GM12874 (cell line): ENCODE measurements at regions not wholly inside any gene's neighbourhood (a gene's known extent, or its start where the extent isn't known, plus 50 kb on each side); places are given as distances from the start of the nearest gene placed in this dataset.

ENCODE experiments used
- CTCF ChIP-seq: IDR thresholded peaks from 2 replicates; pipeline ENCODE4 v1.5.1; 2011; ENCODE audit warnings: low read depth, mild to moderate bottlenecking, control low read depth, low read length, moderate library complexity; ENCODE audit not compliant: insufficient read depth

- no peak for TF ChIP-seq CTCF
These were observed 458.9 kb upstream of the ANKRD30A start for GRCh38 chr10:36666451-36666850.

GRCh38 chr10:36662571-36662970, 462.8 kb upstream of the ANKRD30A start:
- TF ChIP-seq CTCF, result no peak

- TF ChIP-seq CTCF, result no peak
These were observed 475.1 kb upstream of the ANKRD30A start for GRCh38 chr10:36650274-36650673.

- TF ChIP-seq CTCF, result no peak
These were observed 477.9 kb upstream of the ANKRD30A start for GRCh38 chr10:36647540-36647939.

GRCh38 chr10:36640626-36641025, 484.8 kb upstream of the ANKRD30A start:
- no peak for TF ChIP-seq CTCF

- no peak for TF ChIP-seq CTCF
These were observed 486.8 kb upstream of the ANKRD30A start for GRCh38 chr10:36638462-36639155.

GRCh38 chr10:36636879-36637278, 488.5 kb upstream of the ANKRD30A start:
- TF ChIP-seq CTCF, result no peak
